ENCODE measurements at regions not wholly inside any gene's neighbourhood (a gene's known extent, or its start where the extent isn't known, plus 50 kb on each side); places are given as distances from the start of the nearest gene placed in this dataset.

DNA sequence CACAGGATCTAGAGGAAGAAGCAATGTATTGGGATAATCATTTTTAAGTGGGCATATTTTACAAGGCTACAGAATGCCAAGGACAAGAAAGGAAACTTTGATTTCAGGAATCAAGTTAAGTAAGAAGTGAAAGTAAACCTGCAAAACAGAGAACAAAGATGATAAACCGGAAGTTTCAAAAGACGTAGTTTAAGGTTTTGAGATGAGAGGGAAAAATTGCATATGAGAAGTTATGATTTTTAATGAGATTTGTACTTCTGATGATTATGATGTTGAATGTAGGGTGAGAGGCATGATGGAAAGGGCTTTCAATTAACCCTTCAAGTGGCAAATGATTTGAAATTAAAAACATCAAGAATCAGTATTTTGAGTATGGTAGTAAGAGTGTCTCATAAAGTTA is 134.9 kb downstream of the CAPZA3 start (continued):
- TF ChIP-seq, protein P1, sequence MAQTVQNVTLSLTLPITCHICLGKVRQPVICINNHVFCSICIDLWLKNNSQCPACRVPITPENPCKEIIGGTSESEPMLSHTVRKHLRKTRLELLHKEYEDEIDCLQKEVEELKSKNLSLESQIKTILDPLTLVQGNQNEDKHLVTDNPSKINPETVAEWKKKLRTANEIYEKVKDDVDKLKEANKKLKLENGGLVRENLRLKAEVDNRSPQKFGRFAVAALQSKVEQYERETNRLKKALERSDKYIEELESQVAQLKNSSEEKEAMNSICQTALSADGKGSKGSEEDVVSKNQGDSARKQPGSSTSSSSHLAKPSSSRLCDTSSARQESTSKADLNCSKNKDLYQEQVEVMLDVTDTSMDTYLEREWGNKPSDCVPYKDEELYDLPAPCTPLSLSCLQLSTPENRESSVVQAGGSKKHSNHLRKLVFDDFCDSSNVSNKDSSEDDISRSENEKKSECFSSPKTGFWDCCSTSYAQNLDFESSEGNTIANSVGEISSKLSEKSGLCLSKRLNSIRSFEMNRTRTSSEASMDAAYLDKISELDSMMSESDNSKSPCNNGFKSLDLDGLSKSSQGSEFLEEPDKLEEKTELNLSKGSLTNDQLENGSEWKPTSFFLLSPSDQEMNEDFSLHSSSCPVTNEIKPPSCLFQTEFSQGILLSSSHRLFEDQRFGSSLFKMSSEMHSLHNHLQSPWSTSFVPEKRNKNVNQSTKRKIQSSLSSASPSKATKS (CRISPR knock-in tag; IDR thresholded peaks at IDR 0.05), result no peak
- no peak for TF ChIP-seq MYNN (IDR thresholded peaks at IDR 0.05)
- no peak for TF ChIP-seq MYNN (CRISPR knock-in tag; IDR thresholded peaks at IDR 0.05)
- no peak for TF ChIP-seq CREB5 (CRISPR knock-in tag; IDR thresholded peaks at IDR 0.05)

GRCh38 chr12:18878676-18879180 is 140.8 kb downstream of the CAPZA3 start:
- DNase-seq (ENCODE audit: extremely low read depth in 1 of 4, low spot score in 3 of 4) (no peak), FAIRE-seq (no peak), ATAC-seq (no peak)
- Histone ChIP-seq H4K20me1 (replicated peaks; ENCODE audit: control insufficient read depth, insufficient read depth, low read length) (no peaks in the 10 kb centered on the region), H3K79me2 (ENCODE audit: control insufficient read depth, insufficient read depth, low read length) (no peaks in the 10 kb centered on the region), H3K9me1 (ENCODE audit: control insufficient read depth, insufficient read depth, low read length) (no peaks in the 10 kb centered on the region), H3K27ac (ENCODE audit: extremely low read depth, low read depth, low read length) (no peak overlapping the region), H3K27me3 (ENCODE audit: control insufficient read depth in 2 of 2, insufficient read depth in 2 of 2, low read length in 2 of 2) (no peaks in the 10 kb centered on the region), H3K4me2 (ENCODE audit: insufficient read depth, low read length) (no peak overlapping the region), H2AFZ (ENCODE audit: low read depth, low read length) (no peak overlapping the region), H3K9ac (ENCODE audit: insufficient read depth in 1 of 2, low read depth in 2 of 2, low read length in 2 of 2) (no peak overlapping the region), H3K4me3 (no peak overlapping the region), H3K36me3 (ENCODE audit: control insufficient read depth, insufficient read depth, low read length) (no peaks in the 10 kb centered on the region), H3K4me1 (replicated peaks in 1 of 2; ENCODE audit: control insufficient read depth in 2 of 2, insufficient read depth in 2 of 2, low read length in 2 of 2) (no peaks in the 10 kb centered on the region; a peak in 1 of 5 replicates), H3K9me3 (replicated peaks; ENCODE audit: control insufficient read depth, insufficient read depth, low read depth, low read length) (no peaks in the 10 kb centered on the region)
- WGBS (ENCODE audit: insufficient coverage, low coverage, missing lambda C conversion rate), result 43% methylated on average over 1 of the region's 2 CpGs
- in situ Hi-C loops (cut with MboI) (no loop called here), intact Hi-C loops (cut with micrococcal nuclease) (no loop called here)
- ChIA-PET POLR2A (no interaction called here), CTCF (ENCODE audit: low intra/inter-chr PET ratio) (no interaction called here)
- no TSS peak for BruUV-seq (replicated peaks)
- TF ChIP-seq MNT (conservative IDR thresholded peaks at IDR 0.05), result no peak
- TF ChIP-seq, protein P2, sequence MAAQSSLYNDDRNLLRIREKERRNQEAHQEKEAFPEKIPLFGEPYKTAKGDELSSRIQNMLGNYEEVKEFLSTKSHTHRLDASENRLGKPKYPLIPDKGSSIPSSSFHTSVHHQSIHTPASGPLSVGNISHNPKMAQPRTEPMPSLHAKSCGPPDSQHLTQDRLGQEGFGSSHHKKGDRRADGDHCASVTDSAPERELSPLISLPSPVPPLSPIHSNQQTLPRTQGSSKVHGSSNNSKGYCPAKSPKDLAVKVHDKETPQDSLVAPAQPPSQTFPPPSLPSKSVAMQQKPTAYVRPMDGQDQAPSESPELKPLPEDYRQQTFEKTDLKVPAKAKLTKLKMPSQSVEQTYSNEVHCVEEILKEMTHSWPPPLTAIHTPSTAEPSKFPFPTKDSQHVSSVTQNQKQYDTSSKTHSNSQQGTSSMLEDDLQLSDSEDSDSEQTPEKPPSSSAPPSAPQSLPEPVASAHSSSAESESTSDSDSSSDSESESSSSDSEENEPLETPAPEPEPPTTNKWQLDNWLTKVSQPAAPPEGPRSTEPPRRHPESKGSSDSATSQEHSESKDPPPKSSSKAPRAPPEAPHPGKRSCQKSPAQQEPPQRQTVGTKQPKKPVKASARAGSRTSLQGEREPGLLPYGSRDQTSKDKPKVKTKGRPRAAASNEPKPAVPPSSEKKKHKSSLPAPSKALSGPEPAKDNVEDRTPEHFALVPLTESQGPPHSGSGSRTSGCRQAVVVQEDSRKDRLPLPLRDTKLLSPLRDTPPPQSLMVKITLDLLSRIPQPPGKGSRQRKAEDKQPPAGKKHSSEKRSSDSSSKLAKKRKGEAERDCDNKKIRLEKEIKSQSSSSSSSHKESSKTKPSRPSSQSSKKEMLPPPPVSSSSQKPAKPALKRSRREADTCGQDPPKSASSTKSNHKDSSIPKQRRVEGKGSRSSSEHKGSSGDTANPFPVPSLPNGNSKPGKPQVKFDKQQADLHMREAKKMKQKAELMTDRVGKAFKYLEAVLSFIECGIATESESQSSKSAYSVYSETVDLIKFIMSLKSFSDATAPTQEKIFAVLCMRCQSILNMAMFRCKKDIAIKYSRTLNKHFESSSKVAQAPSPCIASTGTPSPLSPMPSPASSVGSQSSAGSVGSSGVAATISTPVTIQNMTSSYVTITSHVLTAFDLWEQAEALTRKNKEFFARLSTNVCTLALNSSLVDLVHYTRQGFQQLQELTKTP (IDR thresholded peaks at IDR 0.05; ENCODE audit: low read depth in 1 of 2, partially characterized antibody in 2 of 2), result no peak
- TF ChIP-seq, protein P3, sequence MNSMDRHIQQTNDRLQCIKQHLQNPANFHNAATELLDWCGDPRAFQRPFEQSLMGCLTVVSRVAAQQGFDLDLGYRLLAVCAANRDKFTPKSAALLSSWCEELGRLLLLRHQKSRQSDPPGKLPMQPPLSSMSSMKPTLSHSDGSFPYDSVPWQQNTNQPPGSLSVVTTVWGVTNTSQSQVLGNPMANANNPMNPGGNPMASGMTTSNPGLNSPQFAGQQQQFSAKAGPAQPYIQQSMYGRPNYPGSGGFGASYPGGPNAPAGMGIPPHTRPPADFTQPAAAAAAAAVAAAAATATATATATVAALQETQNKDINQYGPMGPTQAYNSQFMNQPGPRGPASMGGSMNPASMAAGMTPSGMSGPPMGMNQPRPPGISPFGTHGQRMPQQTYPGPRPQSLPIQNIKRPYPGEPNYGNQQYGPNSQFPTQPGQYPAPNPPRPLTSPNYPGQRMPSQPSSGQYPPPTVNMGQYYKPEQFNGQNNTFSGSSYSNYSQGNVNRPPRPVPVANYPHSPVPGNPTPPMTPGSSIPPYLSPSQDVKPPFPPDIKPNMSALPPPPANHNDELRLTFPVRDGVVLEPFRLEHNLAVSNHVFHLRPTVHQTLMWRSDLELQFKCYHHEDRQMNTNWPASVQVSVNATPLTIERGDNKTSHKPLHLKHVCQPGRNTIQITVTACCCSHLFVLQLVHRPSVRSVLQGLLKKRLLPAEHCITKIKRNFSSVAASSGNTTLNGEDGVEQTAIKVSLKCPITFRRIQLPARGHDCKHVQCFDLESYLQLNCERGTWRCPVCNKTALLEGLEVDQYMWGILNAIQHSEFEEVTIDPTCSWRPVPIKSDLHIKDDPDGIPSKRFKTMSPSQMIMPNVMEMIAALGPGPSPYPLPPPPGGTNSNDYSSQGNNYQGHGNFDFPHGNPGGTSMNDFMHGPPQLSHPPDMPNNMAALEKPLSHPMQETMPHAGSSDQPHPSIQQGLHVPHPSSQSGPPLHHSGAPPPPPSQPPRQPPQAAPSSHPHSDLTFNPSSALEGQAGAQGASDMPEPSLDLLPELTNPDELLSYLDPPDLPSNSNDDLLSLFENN (IDR thresholded peaks at IDR 0.05; ENCODE audit: low read depth in 2 of 2, low read length in 2 of 2), result no peak

Data from K562 (cell line).